ENCODE measurements at regions not wholly inside any gene's neighbourhood (a gene's known extent, or its start where the extent isn't known, plus 50 kb on each side); places are given as distances from the start of the nearest gene placed in this dataset.

DNA sequence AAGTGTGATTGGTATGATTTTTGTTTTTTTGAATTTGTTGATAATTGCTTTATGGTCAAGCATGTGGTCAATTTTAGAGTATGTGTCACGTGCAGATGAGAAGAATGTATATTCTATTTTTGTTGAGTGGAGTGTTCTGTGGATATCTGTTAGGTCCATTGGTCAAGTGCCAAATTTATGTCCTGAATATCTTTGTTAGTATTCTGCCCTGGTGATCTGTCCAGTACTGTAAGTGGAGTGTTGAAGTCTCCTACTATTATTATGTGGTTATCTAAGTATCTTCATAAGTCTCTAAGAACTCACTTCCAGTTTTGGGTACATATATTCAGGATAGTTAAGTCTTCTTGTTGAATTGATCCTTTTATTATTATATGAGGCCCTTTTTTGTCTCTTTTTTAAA, 372.9 kb upstream of the MAOA start:
- TF ChIP-seq CTCF (IDR thresholded peaks at IDR 0.05) = no peak
- TF ChIP-seq EP300 (IDR thresholded peaks at IDR 0.05) = no peak
- no peak for TF ChIP-seq POLR2A (IDR thresholded peaks at IDR 0.05)
